GM12874 (cell line): ENCODE measurements at regions not wholly inside any gene's neighbourhood (a gene's known extent, or its start where the extent isn't known, plus 50 kb on each side); places are given as distances from the start of the nearest gene placed in this dataset.

Source experiments
- TF ChIP-seq, protein P1 (sequence below): IDR thresholded peaks from 2 replicates; pipeline ENCODE4 v1.5.1; 2011; ENCODE audit warnings: low read depth, mild to moderate bottlenecking, control low read depth, low read length, moderate library complexity; ENCODE audit not compliant: insufficient read depth

DNA sequence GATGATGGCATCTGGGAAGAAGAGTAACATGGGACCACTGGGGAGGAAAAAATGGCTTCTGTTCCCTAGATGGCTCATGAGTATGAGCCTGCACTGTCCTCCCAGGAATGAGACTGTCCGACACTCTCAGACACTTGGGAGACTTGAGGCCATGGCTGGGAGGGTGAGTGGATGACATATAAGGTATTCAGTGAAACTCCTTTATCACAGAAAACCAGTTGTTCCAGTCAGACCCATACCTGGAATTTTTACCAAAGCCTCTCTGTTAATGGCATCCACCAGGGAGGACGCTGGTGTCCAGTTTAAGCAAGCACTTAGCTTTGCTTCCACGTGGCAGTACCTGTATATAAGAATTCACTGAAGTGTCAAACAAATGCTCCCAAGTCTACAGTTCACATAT lies 116.7 kb upstream of the C10orf90 start:
- TF ChIP-seq, protein P1, sequence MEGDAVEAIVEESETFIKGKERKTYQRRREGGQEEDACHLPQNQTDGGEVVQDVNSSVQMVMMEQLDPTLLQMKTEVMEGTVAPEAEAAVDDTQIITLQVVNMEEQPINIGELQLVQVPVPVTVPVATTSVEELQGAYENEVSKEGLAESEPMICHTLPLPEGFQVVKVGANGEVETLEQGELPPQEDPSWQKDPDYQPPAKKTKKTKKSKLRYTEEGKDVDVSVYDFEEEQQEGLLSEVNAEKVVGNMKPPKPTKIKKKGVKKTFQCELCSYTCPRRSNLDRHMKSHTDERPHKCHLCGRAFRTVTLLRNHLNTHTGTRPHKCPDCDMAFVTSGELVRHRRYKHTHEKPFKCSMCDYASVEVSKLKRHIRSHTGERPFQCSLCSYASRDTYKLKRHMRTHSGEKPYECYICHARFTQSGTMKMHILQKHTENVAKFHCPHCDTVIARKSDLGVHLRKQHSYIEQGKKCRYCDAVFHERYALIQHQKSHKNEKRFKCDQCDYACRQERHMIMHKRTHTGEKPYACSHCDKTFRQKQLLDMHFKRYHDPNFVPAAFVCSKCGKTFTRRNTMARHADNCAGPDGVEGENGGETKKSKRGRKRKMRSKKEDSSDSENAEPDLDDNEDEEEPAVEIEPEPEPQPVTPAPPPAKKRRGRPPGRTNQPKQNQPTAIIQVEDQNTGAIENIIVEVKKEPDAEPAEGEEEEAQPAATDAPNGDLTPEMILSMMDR, result no peak

DNA sequence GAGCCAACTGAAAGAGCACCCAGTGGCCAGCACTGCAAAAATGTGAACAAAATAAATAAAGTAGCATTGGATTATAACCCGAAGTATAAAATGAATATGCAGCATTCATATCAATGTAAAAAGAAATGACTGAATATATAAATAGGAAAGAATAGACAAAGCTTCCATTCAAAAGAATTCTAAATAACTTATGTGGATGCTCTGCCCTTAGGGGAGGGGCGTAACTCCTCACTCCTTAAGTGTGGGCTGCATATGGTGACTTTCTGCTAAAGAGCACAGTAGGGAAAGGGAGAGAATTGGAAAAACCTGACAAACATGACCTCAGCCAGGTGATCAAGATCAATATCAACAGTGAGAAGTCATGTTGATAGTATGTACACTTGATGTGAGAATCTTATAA lies 109.9 kb upstream of the DOCK1 start:
- TF ChIP-seq, protein P1, result no peak

DNA sequence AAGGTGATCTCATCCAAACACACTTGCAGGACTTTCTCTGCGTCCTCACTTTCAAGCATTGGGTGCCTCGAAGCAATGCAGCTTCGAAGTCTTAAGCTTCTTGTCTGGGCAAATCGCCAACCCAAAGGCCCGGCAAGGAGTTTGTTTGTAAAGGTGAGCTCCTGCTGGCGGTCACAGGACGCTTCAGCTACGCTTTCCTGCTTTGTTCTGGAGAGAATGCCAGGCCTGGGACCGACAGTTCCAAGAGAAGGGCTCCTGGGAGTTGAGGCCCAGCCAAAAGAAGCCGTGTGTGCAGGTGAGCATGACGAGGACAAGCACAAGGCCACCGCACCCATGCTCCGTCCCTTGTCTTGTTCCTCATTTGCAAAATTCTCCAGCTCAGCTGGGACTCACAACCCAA lies 106.6 kb upstream of the DOCK1 start:
- TF ChIP-seq, protein P1, result no peak

DNA sequence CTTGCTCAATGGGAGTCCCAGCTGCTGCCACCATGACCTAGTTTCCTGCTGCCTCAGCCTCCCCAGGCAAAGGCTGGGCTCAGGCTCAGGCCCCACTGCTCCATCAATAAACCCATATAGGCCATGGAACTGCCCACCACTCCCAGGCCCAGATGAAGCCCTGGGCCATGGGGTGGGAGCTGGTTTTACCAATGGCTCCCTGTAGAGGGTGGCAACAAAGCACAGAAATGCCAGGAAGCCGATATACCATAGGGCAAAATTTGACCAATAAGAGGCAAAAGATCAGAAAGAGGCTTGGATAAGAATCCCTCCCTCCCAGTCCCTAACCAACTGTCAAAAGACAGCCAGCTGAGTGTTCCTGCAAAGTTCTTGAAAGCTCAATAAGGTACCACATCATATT lies 101.8 kb upstream of the DOCK1 start:
- TF ChIP-seq, protein P1, result no peak

DNA sequence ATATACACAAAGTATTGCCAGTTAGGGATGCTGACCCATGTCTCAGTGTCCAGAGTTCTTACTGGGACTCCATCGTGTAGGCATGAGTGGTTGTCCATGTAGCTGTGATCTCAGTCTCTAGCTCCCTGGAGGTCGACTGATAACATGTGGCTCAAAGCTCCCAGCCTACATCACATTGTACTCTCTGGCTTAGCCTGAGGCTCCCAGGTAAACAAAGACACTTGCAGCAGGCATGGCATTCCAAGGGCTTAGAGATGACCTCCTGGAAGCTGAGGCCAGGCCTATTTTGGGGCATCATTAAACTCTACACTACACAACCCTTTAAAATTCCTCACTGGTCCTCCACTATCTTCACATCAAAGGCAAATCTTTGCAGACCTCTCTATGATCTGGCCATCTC lies 100.8 kb upstream of the DOCK1 start:
- TF ChIP-seq, protein P1, result no peak

DNA sequence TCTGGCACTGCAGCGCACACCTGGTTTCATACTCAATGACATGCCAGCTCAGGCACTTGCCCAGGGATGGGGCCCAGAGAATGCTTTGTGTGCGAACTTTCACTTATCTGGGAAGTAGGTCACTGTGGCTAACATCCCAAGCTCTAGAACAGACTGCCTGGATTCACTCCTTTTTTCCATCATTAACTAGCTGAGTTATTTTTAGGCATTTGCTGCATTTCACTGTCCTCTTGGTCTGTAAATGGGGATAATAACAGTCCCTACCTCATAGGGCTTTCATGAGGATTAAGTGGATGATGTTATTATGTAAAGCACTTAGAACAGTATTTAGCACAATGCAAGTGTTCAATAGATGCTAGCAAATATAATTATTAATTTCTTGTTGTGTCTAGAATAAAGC lies 98.7 kb upstream of the DOCK1 start:
- TF ChIP-seq, protein P1, result no peak

DNA sequence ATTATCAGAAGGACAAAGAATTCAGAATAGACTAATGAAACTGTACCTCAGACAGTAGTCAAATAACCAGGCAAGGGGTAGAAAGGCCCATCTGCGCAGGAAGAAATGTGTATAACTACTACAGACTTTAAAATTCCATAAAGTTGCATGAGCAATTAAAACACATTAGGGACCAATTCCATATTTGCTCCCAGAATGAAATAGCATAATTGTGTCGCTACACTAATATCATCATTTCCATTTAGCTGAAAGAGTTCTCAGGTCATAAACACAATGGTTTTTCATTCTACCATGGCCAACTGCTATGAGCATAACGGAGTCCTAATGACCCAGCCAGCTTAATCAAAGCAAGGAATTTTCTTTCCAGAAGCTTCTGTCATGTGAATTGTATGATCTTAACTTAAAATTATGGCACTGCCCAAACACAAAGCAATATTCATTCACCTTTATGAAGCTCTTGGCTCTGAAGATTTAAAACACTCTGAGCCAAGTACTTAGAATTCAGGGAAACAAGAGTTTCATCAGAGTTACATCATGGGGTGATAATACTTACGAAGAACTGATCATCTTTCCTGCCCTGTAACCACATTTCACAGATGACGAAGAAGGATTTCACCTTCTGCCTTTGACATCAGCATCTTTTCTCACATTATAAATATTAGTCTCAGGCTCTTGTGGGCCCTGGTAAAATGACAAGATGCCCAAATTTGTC lies 98.1 kb upstream of the DOCK1 start:
- TF ChIP-seq, protein P1, result no peak

DNA sequence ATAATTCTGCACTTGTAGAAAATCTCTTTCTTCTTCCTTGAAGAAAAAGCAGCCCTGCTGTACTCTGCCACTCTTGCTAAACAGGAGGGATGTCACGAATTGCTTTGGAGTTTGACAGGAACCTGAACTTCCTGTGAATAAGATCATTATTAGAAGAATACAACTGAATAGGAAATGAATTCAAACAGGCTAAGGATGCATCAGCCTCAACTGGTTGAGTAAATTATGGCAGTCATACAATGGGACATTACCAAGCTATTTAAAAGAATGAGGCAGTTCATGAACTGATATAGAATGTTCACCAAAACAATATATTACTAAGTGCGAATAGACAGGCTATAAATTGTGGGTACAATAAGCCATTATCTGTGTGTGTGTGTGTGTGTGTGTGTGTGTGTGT lies 97.1 kb upstream of the DOCK1 start:
- TF ChIP-seq, protein P1, result no peak
